Uterus (tissue), 2 donors: ENCODE measurements at regions not wholly inside any gene's neighbourhood (a gene's known extent, or its start where the extent isn't known, plus 50 kb on each side); places are given as distances from the start of the nearest gene placed in this dataset.

Source experiments
- POLR2A ChIP-seq, 2 donors: fragments of 450-650 bp; IDR thresholded peaks; one replicate each; pipeline ENCODE4 v1.6.1; 2016; ENCODE audit warnings: antibody characterized with exemption in 2 of 2, mild to moderate bottlenecking in 1 of 2, moderate library complexity in 1 of 2
- TF ChIP-seq, protein P1 (sequence below), 4 experiments: fragments of 200-600 bp in 2 of 4; fragments of 450-650 bp in 2 of 4; sonication (generic) in 2 of 4; IDR thresholded peaks; one replicate each; pipeline ENCODE4 v1.5.1; 2016 to 2019; ENCODE audit warnings: antibody characterized with exemption in 4 of 4, mild to moderate bottlenecking in 2 of 4, moderate library complexity in 1 of 4

DNA sequence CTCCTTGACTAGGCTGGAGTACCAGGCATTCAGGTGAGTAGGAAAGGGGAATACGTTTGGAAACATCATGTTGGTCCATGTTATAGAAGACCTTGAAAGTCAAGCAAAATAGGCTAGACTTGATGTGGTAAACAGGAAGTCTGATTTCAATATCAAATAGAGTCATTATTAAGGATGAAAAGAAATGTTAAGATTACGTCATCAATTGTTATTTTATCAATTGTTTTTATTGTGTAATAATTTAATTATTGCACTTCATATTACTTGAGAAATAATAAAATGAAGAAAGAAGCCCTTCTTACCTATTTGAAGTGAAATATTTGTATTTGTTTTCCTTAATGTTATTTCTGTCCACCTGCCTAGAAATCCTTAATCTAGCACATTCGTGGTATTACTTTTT lies 361.0 kb upstream of the HAND2 start:
- TF ChIP-seq, protein P1, sequence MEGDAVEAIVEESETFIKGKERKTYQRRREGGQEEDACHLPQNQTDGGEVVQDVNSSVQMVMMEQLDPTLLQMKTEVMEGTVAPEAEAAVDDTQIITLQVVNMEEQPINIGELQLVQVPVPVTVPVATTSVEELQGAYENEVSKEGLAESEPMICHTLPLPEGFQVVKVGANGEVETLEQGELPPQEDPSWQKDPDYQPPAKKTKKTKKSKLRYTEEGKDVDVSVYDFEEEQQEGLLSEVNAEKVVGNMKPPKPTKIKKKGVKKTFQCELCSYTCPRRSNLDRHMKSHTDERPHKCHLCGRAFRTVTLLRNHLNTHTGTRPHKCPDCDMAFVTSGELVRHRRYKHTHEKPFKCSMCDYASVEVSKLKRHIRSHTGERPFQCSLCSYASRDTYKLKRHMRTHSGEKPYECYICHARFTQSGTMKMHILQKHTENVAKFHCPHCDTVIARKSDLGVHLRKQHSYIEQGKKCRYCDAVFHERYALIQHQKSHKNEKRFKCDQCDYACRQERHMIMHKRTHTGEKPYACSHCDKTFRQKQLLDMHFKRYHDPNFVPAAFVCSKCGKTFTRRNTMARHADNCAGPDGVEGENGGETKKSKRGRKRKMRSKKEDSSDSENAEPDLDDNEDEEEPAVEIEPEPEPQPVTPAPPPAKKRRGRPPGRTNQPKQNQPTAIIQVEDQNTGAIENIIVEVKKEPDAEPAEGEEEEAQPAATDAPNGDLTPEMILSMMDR (IDR thresholded peaks at IDR 0.05): no peak
- TF ChIP-seq POLR2A (IDR thresholded peaks at IDR 0.05): no peak
